ENCODE measurements at regions not wholly inside any gene's neighbourhood (a gene's known extent, or its start where the extent isn't known, plus 50 kb on each side); places are given as distances from the start of the nearest gene placed in this dataset.
"Not testable (repeated sequence)": the region's sequence is repeated elsewhere in the genome, so short reads cannot be mapped to it uniquely, and the experiment has no call there.

- ChIA-PET CTCF (no interaction called here), POLR2A (no interaction called here)
- Histone ChIP-seq H3K36me3 (replicated peaks in 1 of 2; ENCODE audit: control insufficient read depth in 1 of 2, insufficient read depth in 2 of 2, low read length in 1 of 2) (no peaks in the 10 kb centered on the region), H3K4me1 (ENCODE audit: control insufficient read depth in 1 of 2, insufficient read depth in 2 of 2, low read depth in 1 of 2, low read length in 1 of 2) (no peaks in the 10 kb centered on the region), H3K27me3 (ENCODE audit: insufficient read depth) (no peaks in the 10 kb centered on the region), H3K9ac (no peak overlapping the region), H2AFZ (ENCODE audit: low read depth) (no peak overlapping the region), H4K20me1 (ENCODE audit: insufficient read depth) (no peaks in the 10 kb centered on the region), H3K4me2 (no peak overlapping the region), H3K79me2 (ENCODE audit: insufficient read depth) (no peaks in the 10 kb centered on the region), H3K9me3 (no peaks in the 10 kb centered on the region), H3F3A (replicated peaks; ENCODE audit: insufficient read depth) (no peaks in the 10 kb centered on the region), H3K4me3 (ENCODE audit: low read depth in 2 of 2, low read length in 1 of 2) (no peak overlapping the region), H3K9me2 (no peaks in the 10 kb centered on the region), H3K27ac (ENCODE audit: low read depth in 2 of 2, low read length in 1 of 2) (no peak overlapping the region)
- no peak for TF ChIP-seq PBX3 (IDR thresholded peaks at IDR 0.05)
- no peak for TF ChIP-seq RFX5 (IDR thresholded peaks at IDR 0.05; ENCODE audit: low read length)
- no peak for TF ChIP-seq JUND (IDR thresholded peaks at IDR 0.05)
- TF ChIP-seq NRF1 (IDR thresholded peaks at IDR 0.05; ENCODE audit: low read depth, low read length), result no peak
- no peak for TF ChIP-seq FOXJ3 (CRISPR knock-in tag; IDR thresholded peaks at IDR 0.05)
- no peak for TF ChIP-seq ELF1 (IDR thresholded peaks at IDR 0.05)
- TF ChIP-seq NFIC (IDR thresholded peaks at IDR 0.05; ENCODE audit: borderline replicate concordance), result no peak
- TF ChIP-seq, protein P1, sequence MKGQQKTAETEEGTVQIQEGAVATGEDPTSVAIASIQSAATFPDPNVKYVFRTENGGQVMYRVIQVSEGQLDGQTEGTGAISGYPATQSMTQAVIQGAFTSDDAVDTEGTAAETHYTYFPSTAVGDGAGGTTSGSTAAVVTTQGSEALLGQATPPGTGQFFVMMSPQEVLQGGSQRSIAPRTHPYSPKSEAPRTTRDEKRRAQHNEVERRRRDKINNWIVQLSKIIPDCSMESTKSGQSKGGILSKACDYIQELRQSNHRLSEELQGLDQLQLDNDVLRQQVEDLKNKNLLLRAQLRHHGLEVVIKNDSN (IDR thresholded peaks at IDR 0.05; ENCODE audit: borderline replicate concordance, low read depth), result no peak
- TF ChIP-seq MXI1 (IDR thresholded peaks at IDR 0.05; ENCODE audit: low read depth, low read length), result no peak
- TF ChIP-seq USF2 (IDR thresholded peaks at IDR 0.05; ENCODE audit: borderline replicate concordance, low read depth, low read length), result no peak
- TF ChIP-seq REST (IDR thresholded peaks at IDR 0.05; ENCODE audit: low read depth, low read length), result no peak
- no peak for TF ChIP-seq YY1 (IDR thresholded peaks at IDR 0.05; ENCODE audit: low read depth)
- TF ChIP-seq EP300 (IDR thresholded peaks at IDR 0.05; ENCODE audit: borderline replicate concordance in 1 of 2, low read depth in 1 of 2, low read length in 1 of 2), result no peak
- TF ChIP-seq RXRA (IDR thresholded peaks at IDR 0.05; ENCODE audit: borderline replicate concordance, low read depth), result no peak
- TF ChIP-seq, protein P2, sequence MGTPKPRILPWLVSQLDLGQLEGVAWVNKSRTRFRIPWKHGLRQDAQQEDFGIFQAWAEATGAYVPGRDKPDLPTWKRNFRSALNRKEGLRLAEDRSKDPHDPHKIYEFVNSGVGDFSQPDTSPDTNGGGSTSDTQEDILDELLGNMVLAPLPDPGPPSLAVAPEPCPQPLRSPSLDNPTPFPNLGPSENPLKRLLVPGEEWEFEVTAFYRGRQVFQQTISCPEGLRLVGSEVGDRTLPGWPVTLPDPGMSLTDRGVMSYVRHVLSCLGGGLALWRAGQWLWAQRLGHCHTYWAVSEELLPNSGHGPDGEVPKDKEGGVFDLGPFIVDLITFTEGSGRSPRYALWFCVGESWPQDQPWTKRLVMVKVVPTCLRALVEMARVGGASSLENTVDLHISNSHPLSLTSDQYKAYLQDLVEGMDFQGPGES (IDR thresholded peaks at IDR 0.05; ENCODE audit: low read depth, low read length), result no peak
- no peak for TF ChIP-seq GATA2 (CRISPR knock-in tag; IDR thresholded peaks at IDR 0.05)
- TF ChIP-seq TEAD4 (IDR thresholded peaks at IDR 0.05; ENCODE audit: borderline replicate concordance, insufficient read depth), result no peak
- no peak for TF ChIP-seq SIN3A (IDR thresholded peaks at IDR 0.05; ENCODE audit: borderline replicate concordance, low read depth, low read length)
- 4% methylated on average over 6 of the region's 6 CpGs for WGBS (ENCODE audit: low lambda C conversion rate)
- no peak for DNase-seq
Observed at GRCh38 chr5:100017520-100018262, 517.5 kb upstream of the FAM174A start.

DNA sequence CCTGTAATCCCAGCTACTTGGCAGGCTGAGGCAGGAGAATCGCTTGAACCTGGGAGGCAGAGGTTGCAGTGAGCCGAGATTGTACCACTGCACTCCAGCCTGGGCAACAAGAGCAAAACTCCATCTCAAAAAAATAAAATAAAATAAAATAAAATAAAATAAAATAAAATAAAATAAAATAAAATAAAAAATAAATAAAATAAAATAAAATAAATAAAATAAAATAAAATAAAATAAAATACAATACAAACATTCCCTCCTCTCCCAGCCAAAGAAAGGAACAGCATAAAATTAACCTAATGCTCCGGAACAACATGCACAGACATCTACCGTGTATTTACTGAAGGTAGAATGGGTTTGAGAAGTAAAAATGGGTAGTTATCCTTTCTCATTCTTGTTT lies 521.9 kb upstream of the FAM174A start:
- H3K4me1 ChIP-seq (ENCODE audit: control insufficient read depth in 1 of 2, insufficient read depth in 2 of 2, low read depth in 1 of 2, low read length in 1 of 2); H3K9me2 ChIP-seq; H3K27me3 ChIP-seq (ENCODE audit: insufficient read depth); H3K4me2 ChIP-seq; H2AFZ ChIP-seq (ENCODE audit: low read depth); H3K9ac ChIP-seq; H4K20me1 ChIP-seq (ENCODE audit: insufficient read depth); H3K27ac ChIP-seq (ENCODE audit: low read depth in 2 of 2, low read length in 1 of 2); POLR2A ChIA-PET; H3K79me2 ChIP-seq (ENCODE audit: insufficient read depth); H3F3A ChIP-seq (replicated peaks; ENCODE audit: insufficient read depth); DNase-seq; H3K4me3 ChIP-seq (ENCODE audit: low read depth in 2 of 2, low read length in 1 of 2); H3K36me3 ChIP-seq (replicated peaks in 1 of 2; ENCODE audit: control insufficient read depth in 1 of 2, insufficient read depth in 2 of 2, low read length in 1 of 2); H3K9me3 ChIP-seq; CTCF ChIA-PET: not testable (repeated sequence)
- 25% methylated on average over 4 of the region's 4 CpGs for WGBS (ENCODE audit: low lambda C conversion rate)

All from SK-N-SH (cell line).